ENCODE measurements at regions not wholly inside any gene's neighbourhood (a gene's known extent, or its start where the extent isn't known, plus 50 kb on each side); places are given as distances from the start of the nearest gene placed in this dataset.

DNA sequence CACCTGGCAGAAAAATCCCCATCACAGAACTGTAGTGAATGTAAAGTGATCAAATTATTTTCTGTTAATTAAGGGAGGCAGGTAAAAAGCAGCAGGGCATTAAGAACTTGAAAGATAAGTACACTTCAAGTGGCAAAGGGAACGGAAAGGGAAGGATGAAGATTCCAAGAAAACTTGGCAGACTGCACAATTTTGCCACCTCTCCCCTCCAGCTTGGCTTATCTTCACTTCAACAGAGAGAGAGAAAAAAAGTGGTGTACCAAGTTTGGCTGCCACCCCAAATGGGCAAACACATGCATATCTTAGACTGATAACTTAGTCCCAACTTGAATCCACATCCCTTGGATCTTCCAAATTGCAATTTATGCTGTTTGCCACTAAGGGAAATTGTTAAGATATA lies 598.1 kb upstream of the ACTRT1 start:
- Mint-ChIP-seq H3K36me3 (no peaks in the 10 kb centered on the region), H3K27ac (no peak overlapping the region), H3K4me1 (peaks cover 19% of the 10 kb centered on the region), H3K4me3 (no peak overlapping the region), H3K27me3 (ENCODE audit: insufficient read depth, low read depth) (no peaks in the 10 kb centered on the region), H3K9me3 (no peaks in the 10 kb centered on the region)
- Histone ChIP-seq H3K4me2 (no peak overlapping the region), H3K79me2 (ENCODE audit: low read depth) (no peaks in the 10 kb centered on the region), H3K4me3 (no peak overlapping the region), H3K27ac (no peak overlapping the region), H3K9me3 (ENCODE audit: low read depth) (no peaks in the 10 kb centered on the region), H3K4me1 (peaks cover 14% of the 10 kb centered on the region), H3F3A (ENCODE audit: low read depth) (peaks cover 5% of the 10 kb centered on the region), H3K27me3 (no peaks in the 10 kb centered on the region), H2AFZ (replicated peaks) (no peak overlapping the region), H4K20me1 (ENCODE audit: low read depth) (no peaks in the 10 kb centered on the region), H3K36me3 (no peaks in the 10 kb centered on the region), H3K9ac (no peak overlapping the region)
- no peak for TF ChIP-seq EZH2 (IDR thresholded peaks at IDR 0.05)
- TF ChIP-seq, protein P1, sequence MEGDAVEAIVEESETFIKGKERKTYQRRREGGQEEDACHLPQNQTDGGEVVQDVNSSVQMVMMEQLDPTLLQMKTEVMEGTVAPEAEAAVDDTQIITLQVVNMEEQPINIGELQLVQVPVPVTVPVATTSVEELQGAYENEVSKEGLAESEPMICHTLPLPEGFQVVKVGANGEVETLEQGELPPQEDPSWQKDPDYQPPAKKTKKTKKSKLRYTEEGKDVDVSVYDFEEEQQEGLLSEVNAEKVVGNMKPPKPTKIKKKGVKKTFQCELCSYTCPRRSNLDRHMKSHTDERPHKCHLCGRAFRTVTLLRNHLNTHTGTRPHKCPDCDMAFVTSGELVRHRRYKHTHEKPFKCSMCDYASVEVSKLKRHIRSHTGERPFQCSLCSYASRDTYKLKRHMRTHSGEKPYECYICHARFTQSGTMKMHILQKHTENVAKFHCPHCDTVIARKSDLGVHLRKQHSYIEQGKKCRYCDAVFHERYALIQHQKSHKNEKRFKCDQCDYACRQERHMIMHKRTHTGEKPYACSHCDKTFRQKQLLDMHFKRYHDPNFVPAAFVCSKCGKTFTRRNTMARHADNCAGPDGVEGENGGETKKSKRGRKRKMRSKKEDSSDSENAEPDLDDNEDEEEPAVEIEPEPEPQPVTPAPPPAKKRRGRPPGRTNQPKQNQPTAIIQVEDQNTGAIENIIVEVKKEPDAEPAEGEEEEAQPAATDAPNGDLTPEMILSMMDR (IDR thresholded peaks at IDR 0.05) = no peak
- no peak for TF ChIP-seq EZH2phosphoT487 (IDR thresholded peaks at IDR 0.05)
- no peak for DNase-seq (ENCODE audit: low spot score)

DNA sequence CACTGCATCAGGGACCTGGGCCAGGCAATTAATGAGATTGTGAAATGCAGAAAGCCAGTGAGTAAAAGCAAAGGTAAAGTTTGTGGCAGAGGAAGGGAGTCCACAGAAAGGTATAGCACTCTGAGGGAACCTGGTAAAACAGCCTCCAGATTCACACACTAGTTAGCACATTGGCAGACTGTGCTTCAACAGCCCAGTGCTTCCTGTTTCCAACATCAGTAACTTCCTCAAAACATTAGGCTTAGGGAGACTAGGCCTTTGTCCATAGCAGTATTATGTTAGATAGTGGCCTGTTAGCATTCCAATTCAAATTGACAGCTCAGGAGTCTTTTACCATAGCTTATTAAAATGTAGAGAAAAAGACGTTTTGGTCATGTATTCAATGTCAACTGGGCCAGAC lies 582.6 kb upstream of the ACTRT1 start:
- H3K4me3 Mint-ChIP-seq = no peak overlapping the region
- Histone ChIP-seq H3K9ac (no peak overlapping the region), H3F3A (ENCODE audit: low read depth) (no peaks in the 10 kb centered on the region), H3K36me3 (no peaks in the 10 kb centered on the region), H3K4me1 (no peaks in the 10 kb centered on the region), H3K27me3 (no peaks in the 10 kb centered on the region), H3K27ac (no peak overlapping the region), H3K4me2 (no peak overlapping the region), H3K4me3 (no peak overlapping the region), H4K20me1 (ENCODE audit: low read depth) (no peaks in the 10 kb centered on the region), H2AFZ (replicated peaks) (no peak overlapping the region), H3K79me2 (ENCODE audit: low read depth) (no peaks in the 10 kb centered on the region), H3K9me3 (ENCODE audit: low read depth) (no peaks in the 10 kb centered on the region)
- DNase-seq (ENCODE audit: low spot score) = no peak
- no peak overlapping the region for H3K27ac Mint-ChIP-seq
- H3K9me3 Mint-ChIP-seq = no peaks in the 10 kb centered on the region
- no peaks in the 10 kb centered on the region for H3K36me3 Mint-ChIP-seq
- TF ChIP-seq EZH2 (IDR thresholded peaks at IDR 0.05) (no peak), EZH2phosphoT487 (IDR thresholded peaks at IDR 0.05) (no peak)
- TF ChIP-seq, protein P1 (IDR thresholded peaks at IDR 0.05) = no peak
- H3K4me1 Mint-ChIP-seq = peaks cover 3% of the 10 kb centered on the region
- H3K27me3 Mint-ChIP-seq (ENCODE audit: insufficient read depth, low read depth) = no peaks in the 10 kb centered on the region

DNA sequence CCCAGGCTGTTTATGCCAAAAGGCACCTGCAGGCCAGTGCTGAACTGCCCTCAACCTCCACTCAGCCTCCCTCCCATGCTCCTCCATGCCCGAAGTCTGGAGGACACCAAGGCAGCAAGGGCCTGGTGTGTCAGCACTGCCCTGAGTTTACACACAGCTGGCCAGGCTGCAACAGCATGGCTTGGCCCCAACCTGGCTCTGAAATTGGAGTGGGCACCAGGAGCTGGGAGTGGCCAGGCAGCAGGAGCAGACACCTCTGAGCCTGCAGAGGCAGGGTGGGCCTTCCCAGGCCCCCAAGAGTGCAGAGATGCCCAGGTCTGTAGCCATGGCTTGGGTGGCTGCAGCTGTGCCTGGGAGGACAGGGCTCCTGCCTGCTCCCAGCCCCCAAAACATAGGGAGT lies 571.2 kb upstream of the ACTRT1 start:
- H3K79me2 ChIP-seq (ENCODE audit: low read depth) = no peaks in the 10 kb centered on the region
- no peak overlapping the region for H3K27ac ChIP-seq
- H3K4me3 Mint-ChIP-seq = no peak overlapping the region
- DNase-seq (ENCODE audit: low spot score) = no peak
- TF ChIP-seq, protein P1 (IDR thresholded peaks at IDR 0.05) = no peak
- no peak for TF ChIP-seq EZH2phosphoT487 (IDR thresholded peaks at IDR 0.05)
- no peak for TF ChIP-seq EZH2 (IDR thresholded peaks at IDR 0.05)
- H3K9me3 Mint-ChIP-seq = no peaks in the 10 kb centered on the region
- H3F3A ChIP-seq (ENCODE audit: low read depth) = no peaks in the 10 kb centered on the region
- H3K27ac Mint-ChIP-seq = no peak overlapping the region
- H3K36me3 Mint-ChIP-seq = no peaks in the 10 kb centered on the region
- no peaks in the 10 kb centered on the region for H3K36me3 ChIP-seq
- no peaks in the 10 kb centered on the region for H4K20me1 ChIP-seq (ENCODE audit: low read depth)
- H3K4me3 ChIP-seq = no peak overlapping the region
- no peak overlapping the region for H3K9ac ChIP-seq
- H2AFZ ChIP-seq (replicated peaks) = no peak overlapping the region
- H3K4me1 ChIP-seq = no peaks in the 10 kb centered on the region
- no peaks in the 10 kb centered on the region for H3K9me3 ChIP-seq (ENCODE audit: low read depth)
- H3K4me2 ChIP-seq = no peak overlapping the region
- H3K27me3 Mint-ChIP-seq (ENCODE audit: insufficient read depth, low read depth) = peaks cover 2% of the 10 kb centered on the region
- no peaks in the 10 kb centered on the region for H3K4me1 Mint-ChIP-seq
- no peaks in the 10 kb centered on the region for H3K27me3 ChIP-seq

DNA sequence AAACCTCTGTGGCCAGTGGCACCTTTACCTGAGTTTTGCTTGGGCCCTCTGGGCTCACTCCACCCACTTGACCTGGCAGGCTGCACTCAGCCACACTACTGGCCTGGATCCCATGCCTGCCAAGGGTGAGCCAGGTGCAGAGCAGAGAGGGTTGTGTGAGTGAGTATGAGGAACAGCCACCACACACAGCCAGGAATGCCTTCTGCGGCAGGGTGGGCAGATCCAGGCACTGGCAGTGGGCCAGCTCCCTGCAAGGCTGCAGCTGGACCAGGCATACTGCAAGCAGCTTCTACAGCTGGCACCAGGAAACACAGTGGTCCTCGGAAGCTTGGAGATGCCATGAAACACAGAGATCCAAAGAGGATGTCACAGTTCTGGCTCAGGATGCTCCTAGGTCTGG lies 570.1 kb upstream of the ACTRT1 start:
- H3K27me3 ChIP-seq = no peaks in the 10 kb centered on the region

More for the DNA sequence above, 570.1 kb upstream of the ACTRT1 start:
- Histone ChIP-seq H3K36me3 (no peaks in the 10 kb centered on the region), H2AFZ (replicated peaks) (no peak overlapping the region), H3K4me2 (no peak overlapping the region), H3K9ac (no peak overlapping the region), H3K27ac (no peak overlapping the region), H3K79me2 (ENCODE audit: low read depth) (no peaks in the 10 kb centered on the region), H3K4me3 (no peak overlapping the region), H3K9me3 (ENCODE audit: low read depth) (no peaks in the 10 kb centered on the region), H3F3A (ENCODE audit: low read depth) (no peaks in the 10 kb centered on the region), H4K20me1 (ENCODE audit: low read depth) (no peaks in the 10 kb centered on the region), H3K4me1 (no peaks in the 10 kb centered on the region)
- TF ChIP-seq EZH2phosphoT487 (IDR thresholded peaks at IDR 0.05) (no peak), EZH2 (IDR thresholded peaks at IDR 0.05) (no peak)
- TF ChIP-seq, protein P1 (IDR thresholded peaks at IDR 0.05) = no peak
- Mint-ChIP-seq H3K4me3 (no peak overlapping the region), H3K27me3 (ENCODE audit: insufficient read depth, low read depth) (peaks cover 2% of the 10 kb centered on the region), H3K4me1 (no peaks in the 10 kb centered on the region), H3K36me3 (no peaks in the 10 kb centered on the region), H3K9me3 (no peaks in the 10 kb centered on the region), H3K27ac (no peak overlapping the region)
- DNase-seq (ENCODE audit: low spot score) = no peak
